COLO668 (cell line): ENCODE measurements at regions not wholly inside any gene's neighbourhood (a gene's known extent, or its start where the extent isn't known, plus 50 kb on each side); places are given as distances from the start of the nearest gene placed in this dataset.

Experiments used
- DNase-seq: peaks from one replicate; lab custom pipeline; 2025; ENCODE audit not compliant: unreplicated experiment; lab: John Stamatoyannopoulos, UW

DNA sequence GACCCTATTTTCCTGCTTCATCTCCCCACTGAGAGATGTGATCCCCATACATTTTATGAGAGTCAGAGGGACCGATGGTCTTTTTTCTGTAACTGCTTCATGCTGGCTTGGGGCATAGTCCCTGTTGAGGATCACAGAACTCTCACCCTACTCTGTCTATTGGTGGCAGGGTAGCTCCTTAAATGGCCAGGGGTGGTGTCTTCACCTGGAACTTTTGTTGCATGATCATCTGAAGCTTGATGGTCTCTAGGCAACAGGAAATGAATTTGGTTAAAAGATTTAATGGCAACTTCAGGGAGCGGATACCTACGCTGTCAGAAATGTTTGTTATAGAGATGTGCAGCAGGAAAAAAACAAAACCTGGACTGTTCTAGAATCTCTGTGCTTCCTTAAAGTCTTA is 87.0 kb upstream of the GLIS3 start:
- DNase-seq = no peak

DNA sequence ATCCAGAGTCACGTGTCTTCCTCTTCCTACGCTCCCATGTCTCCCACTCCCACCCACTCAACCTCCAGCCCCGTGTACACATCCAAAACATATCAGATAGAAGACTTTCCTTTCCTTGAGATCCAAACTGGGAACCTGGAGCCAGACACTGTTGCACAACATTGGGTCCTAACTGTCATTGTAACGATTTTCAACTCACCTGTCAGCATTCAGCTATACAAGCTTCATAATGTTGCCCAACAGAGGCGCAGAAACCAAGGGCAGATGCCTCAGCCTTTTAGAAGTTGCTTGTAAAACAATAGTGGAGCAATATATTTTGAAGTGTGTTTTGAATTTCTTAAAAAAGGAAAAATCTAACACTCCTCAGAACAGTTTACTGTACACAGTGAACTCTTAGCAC is 84.9 kb upstream of the GLIS3 start:
- DNase-seq = no peak

GRCh38 chr9:4382722-4383317 is 83.0 kb upstream of the GLIS3 start:
- peak; percentile 22 for DNase-seq

GRCh38 chr9:4381744-4382143 is 81.9 kb upstream of the GLIS3 start:
- DNase-seq = no peak

GRCh38 chr9:4380406-4380805 is 80.5 kb upstream of the GLIS3 start:
- DNase-seq = no peak

GRCh38 chr9:4375424-4376200 is 75.7 kb upstream of the GLIS3 start:
- no peak for DNase-seq

DNA sequence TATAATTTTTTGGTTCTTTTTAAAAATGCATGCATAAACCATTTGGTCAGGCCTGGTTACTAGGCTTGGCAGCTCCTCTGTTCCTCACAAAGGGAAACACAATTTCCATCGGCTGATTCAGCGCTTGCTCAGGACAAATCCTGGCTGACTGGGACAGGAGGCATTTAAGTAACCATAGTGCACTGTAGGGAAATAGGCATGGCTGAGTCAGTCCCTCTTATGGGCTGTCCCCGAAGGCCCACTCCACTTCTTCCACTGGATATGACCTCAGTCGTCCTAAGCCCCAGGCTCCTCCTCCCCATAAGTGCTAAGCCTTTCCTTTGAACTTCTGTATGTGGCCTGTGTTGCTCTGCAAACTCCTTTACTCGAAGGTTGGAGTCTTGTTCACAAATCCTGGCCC is 71.2 kb upstream of the GLIS3 start:
- DNase-seq = no peak

GRCh38 chr9:4370501-4370900 is 70.6 kb upstream of the GLIS3 start:
- DNase-seq = no peak

DNA sequence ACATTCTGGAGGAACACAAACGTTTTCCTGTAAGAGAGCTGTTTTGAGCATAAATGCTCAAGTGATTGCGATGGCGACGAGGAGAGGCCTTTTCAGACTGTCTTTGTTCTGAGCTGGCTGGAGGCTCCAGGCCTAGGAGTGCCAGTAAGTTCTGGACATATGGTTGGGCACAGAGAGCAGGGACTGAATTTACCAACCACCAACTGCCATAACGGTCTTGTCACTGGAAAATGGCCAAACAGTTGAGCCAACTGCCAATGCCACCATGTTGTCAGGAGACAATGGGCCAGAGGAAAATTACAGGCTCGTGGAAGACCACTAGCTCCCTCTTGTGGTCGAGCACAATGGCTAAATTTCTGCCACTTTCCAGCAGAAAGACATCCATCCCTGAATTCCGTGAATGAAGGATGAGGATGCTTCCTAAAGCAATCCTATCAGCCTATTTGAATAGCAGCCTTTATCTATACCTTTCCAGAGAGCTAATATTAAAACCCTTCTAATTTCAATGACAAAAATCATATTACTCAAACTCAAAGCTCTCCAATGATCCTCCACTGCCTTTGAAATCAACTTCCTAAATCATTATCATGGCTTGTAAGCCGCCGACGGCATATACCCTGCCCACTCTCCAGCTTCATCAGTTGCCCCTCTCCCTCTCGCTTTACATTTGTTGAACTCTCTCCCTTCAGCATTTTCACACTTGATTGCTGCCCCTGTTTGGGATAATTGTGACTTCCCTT is 66.9 kb upstream of the GLIS3 start:
- DNase-seq = peak; percentile 40

DNA sequence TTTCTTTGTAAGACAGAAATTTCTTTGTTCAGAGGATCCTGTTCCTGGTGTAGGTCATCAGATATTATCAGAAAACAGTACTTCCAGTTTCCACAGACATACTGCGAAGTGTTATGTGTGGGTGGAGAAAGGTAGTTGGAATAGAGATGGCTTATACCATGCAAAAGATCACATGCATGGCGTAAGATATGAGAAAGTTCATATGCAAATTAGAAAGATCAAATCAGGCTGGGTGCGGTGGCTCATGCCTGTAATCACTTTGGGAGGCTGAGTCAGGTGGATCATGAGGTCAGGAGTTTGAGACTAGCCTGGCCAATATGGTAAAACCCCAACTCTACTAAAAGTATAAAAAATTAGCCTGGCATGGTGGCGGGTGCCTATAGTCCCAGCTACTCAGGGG is 65.2 kb upstream of the GLIS3 start:
- DNase-seq = no peak

- DNase-seq = no peak
These were observed 62.4 kb upstream of the GLIS3 start for GRCh38 chr9:4362281-4362680.

DNA sequence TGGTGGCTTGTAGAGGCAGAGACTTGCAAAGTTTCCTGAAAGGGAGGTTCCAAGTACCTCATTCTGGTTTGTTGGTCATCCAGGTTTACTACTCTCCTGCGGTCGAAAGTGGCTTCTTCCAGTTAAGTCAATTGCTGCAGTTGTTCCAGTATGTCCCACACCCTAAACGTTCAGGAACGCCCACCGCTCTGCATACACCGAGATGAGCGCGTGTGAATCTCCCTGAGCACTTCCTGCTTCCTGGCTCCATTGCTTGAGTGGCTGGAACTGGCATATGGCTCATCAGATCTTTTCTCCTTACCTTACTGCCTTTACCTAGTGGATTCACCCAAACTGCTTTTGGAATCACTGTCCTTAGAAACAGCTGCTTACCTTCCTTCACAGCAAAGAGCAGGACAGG is 59.1 kb upstream of the GLIS3 start:
- no peak for DNase-seq

GRCh38 chr9:4357929-4358328 is 58.1 kb upstream of the GLIS3 start:
- no peak for DNase-seq

DNA sequence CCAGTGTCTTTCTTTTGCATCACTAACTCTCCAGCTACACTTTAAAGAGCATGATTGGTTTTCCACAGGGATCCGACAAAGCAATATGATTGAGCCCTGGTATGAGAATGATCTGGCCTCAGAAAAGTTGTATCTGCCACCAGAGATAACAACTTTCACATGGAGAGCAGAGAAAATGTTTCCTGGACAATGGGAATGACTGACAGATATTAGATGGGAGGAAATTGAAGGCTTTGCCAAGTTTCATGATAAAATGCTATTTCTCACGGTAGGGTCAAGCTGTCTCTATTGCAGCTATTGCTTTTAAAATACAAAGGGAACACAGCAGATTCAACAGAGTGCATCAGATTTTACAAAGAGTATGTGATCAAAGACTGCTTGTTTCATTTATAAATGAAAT is 56.4 kb upstream of the GLIS3 start:
- DNase-seq = no peak

DNA sequence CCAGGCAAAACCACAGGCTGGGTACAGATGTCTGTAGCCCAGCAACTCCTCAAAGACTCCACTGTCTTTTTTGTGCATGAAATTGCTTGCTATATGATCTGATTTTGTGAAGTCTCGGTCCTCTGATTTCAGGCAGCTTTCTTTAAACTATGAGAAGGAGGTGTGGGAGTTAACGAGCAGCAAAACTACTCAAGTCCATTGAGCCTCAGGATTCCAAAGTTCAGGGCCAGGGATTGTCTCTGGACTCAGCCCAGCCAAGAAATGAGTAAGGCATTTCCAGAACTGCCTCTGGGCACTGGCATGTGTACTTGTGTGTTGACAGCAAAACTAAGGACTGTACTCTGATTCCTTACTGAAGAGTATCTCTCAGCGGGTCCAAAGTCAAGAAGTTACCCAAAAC is 53.4 kb upstream of the GLIS3 start:
- DNase-seq = no peak

DNA sequence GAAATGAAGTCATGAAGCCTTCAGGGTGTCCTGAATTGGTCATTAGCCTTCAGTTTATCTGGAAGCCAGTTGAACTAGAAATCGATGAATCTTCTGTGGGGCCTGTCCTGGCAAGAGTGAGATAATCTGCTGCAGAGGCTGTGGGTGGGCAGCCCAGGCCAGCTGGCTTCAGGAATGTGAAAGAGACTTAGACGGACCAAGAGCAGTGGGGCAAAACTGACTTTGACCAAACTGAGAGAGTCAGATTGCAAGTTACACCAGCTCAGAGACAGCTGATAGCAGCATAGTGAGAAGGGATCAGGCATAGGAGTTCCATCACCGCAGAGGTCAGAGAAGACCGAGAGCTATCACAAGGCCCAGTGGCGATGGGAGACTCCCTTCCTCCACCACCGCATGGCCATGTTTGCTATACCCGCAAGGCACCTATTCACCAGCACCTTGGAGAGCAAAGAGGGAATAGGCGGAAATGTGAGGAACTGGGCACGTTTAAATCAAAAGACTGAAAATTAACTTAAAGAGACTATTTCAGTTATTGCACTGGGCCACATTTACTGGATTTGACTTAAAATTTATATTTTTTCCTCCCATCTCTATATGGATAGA is 50.0 kb upstream of the GLIS3 start:
- no peak for DNase-seq
